ENCODE measurements at regions not wholly inside any gene's neighbourhood (a gene's known extent, or its start where the extent isn't known, plus 50 kb on each side); places are given as distances from the start of the nearest gene placed in this dataset.

- 38% methylated on average over 3 of the region's 3 CpGs for WGBS
- Histone ChIP-seq H3K27me3 (ENCODE audit: control insufficient read depth in 4 of 4, insufficient read depth in 4 of 4, low read length in 3 of 4) (no peaks in the 10 kb centered on the region), H3K36me3 (ENCODE audit: control insufficient read depth in 4 of 4, insufficient read depth in 3 of 4, low read depth in 1 of 4, low read length in 3 of 4) (no peaks in the 10 kb centered on the region), H3K9ac (ENCODE audit: low read depth in 1 of 2, low read length in 2 of 2) (no peak overlapping the region), H3K4me1 (ENCODE audit: control insufficient read depth in 4 of 4, insufficient read depth in 4 of 4, low read length in 3 of 4) (no peaks in the 10 kb centered on the region), H3K27ac (ENCODE audit: low read depth in 1 of 2, low read length in 2 of 2) (no peak overlapping the region), H3K4me3 (ENCODE audit: low read depth in 1 of 3, low read length in 3 of 3) (no peak overlapping the region), H3K9me3 (ENCODE audit: control insufficient read depth in 4 of 4, low read length in 3 of 4) (no peaks in the 10 kb centered on the region)
- no peak for DNase-seq (ENCODE audit: low spot score)
- TF ChIP-seq FOXA1 (IDR thresholded peaks at IDR 0.05) (no peak), HNF4G (IDR thresholded peaks at IDR 0.05) (no peak), EGR1 (IDR thresholded peaks at IDR 0.05; ENCODE audit: low read depth in 2 of 2) (no peak), HNF4A (conservative IDR thresholded peaks at IDR 0.05) (no peak), SP1 (IDR thresholded peaks at IDR 0.05) (no peak), JUND (IDR thresholded peaks at IDR 0.05) (no peak), NR2F2 (IDR thresholded peaks at IDR 0.05) (no peak), MAX (IDR thresholded peaks at IDR 0.05) (no peak), RAD21 (IDR thresholded peaks at IDR 0.05) (no peak), GABPA (IDR thresholded peaks at IDR 0.05 in 1 of 2, conservative IDR thresholded peaks at IDR 0.05 in 1 of 2) (no peak), ZBTB33 (IDR thresholded peaks at IDR 0.05) (no peak), TAF1 (conservative IDR thresholded peaks at IDR 0.05) (no peak), REST (IDR thresholded peaks at IDR 0.05) (no peak), CTCF (IDR thresholded peaks at IDR 0.05; ENCODE audit: low read depth, low read length, missing input control) (no peak), ATF3 (IDR thresholded peaks at IDR 0.05) (no peak), YY1 (IDR thresholded peaks at IDR 0.05) (no peak), FOXA2 (IDR thresholded peaks at IDR 0.05) (no peak), RXRA (IDR thresholded peaks at IDR 0.05) (no peak)
These were observed 955.5 kb upstream of the PCDH9 start for GRCh38 chr13:68185444-68186141.
